Ovary (tissue), 7 donors: ENCODE measurements at regions not wholly inside any gene's neighbourhood (a gene's known extent, or its start where the extent isn't known, plus 50 kb on each side); places are given as distances from the start of the nearest gene placed in this dataset.

Experiments used
- DNase-seq, 5 donors: peaks; one replicate each; pipeline ENCODE4 v3.0.0-alpha.2; 2019 to 2020
- H3K27ac ChIP-seq, 2 donors: fragments of 200-600 bp; one replicate each; pipeline versions ENCODE4 v1.5.1 to v1.8.0; 2019 to 2022
- H3K27me3 ChIP-seq: fragments of 200-600 bp; one replicate; pipeline ENCODE4 v1.8.0; 2022
- H3K36me3 ChIP-seq: fragments of 200-600 bp; sonication (generic); one replicate; pipeline ENCODE4 v1.5.1; 2019
- H3K4me1 ChIP-seq: one replicate; pipeline ENCODE4 v1.8.1; 2013; ENCODE audit warnings: mild to moderate bottlenecking, moderate library complexity; ENCODE audit not compliant: insufficient read depth
- H3K4me3 ChIP-seq: fragments of 200-600 bp; sonication (generic); one replicate; pipeline ENCODE4 v1.5.1; 2017
- H3K9me3 ChIP-seq, 2 donors: fragments of 200-600 bp in 1 of 2; sonication (generic) in 1 of 2; one replicate each; pipeline versions ENCODE4 v1.5.1 to v1.8.1; 2013 to 2019; ENCODE audit warnings: mild to moderate bottlenecking in 1 of 2, moderate library complexity in 1 of 2
- EP300 ChIP-seq: sonication (generic); formaldehyde crosslinking; IDR thresholded peaks from one replicate; pipeline ENCODE4 v1.6.1; 2017; ENCODE audit warnings: antibody characterized with exemption
- POLR2A ChIP-seq: fragments of 450-650 bp; IDR thresholded peaks from one replicate; pipeline ENCODE4 v1.6.1; 2017; ENCODE audit warnings: antibody characterized with exemption, mild to moderate bottlenecking, moderate library complexity
- WGBS, 3 donors: extraction: QIAGEN DNeasy Blood & Tissue Kit in 1 of 3; methylation state at CpG; one replicate each; pipeline versions ENCODE4 v1.1.5 to v1.1.7; 2013 to 2017; 5-methylcytosine and 5-hydroxymethylcytosine counted together
- intact Hi-C, 4 donors: fragments of 100-400 bp; cut with DNase I; formaldehyde crosslinking; loops; one replicate each; pipeline versions ENCODE4 v1.11.0 to v1.15.1; 2022 to 2023
- TF ChIP-seq, protein P1 (sequence below), 3 donors: fragments of 450-650 bp in 2 of 3; fragments of 200-600 bp in 1 of 3; IDR thresholded peaks; one replicate each; pipeline versions ENCODE4 v1.5.1 to v1.8.0; 2016 to 2022; ENCODE audit warnings: antibody characterized with exemption in 3 of 3, mild to moderate bottlenecking in 1 of 3
- donor health status: DM: no; HTN: no; CAD: no; lungs with moderate emphysema.
- donor health status: DM: no; HTN: no; CAD: no.
- donor health status: Bipolar disorder and iron deficiency.
- donor health status: DM: no; HTN: no; CAD: no.
- donor health status: DM: yes; HTN: yes; CAD: no.

DNA sequence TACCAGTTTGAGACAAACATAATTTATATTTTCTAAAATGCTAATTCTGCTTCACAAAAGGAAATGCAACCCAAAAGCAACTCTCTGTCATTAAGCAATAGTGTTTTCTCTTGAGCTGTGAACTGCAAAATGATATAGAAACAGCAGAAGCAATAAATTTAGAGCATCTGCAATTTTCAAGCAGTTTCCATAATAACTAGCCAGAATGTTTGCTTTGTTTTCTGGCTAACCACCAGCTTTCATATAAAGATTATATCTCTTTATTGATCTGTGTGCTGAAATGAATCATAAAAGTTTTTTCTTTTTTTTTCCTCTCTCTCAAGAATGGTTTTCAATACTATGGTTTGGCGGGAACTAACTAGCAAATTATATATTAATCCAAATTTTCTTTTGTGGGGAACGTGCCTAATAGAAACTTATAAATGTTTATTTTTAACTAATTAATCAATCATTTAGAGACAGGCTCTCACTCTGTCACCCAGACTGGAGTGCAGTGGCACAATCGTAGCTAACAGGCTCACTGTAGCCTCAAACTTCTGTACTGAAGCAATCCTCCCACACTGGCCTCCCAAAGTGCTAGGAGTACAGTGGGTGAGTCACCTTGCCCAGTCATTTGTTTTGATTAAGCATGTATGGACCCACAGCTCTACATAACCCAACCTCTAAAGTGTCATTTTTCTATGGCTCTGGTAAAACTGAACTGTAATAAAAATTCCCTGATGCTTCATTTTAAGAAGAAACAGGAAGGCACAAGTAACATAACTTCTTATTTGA lies 830.1 kb upstream of the MGAT4C start:
- intact Hi-C loops = no loop called here
- DNase-seq = no peak
- 74 to 85% (median 82%) methylated on average over 3 of the region's 3 CpGs for WGBS, 3 donors

DNA sequence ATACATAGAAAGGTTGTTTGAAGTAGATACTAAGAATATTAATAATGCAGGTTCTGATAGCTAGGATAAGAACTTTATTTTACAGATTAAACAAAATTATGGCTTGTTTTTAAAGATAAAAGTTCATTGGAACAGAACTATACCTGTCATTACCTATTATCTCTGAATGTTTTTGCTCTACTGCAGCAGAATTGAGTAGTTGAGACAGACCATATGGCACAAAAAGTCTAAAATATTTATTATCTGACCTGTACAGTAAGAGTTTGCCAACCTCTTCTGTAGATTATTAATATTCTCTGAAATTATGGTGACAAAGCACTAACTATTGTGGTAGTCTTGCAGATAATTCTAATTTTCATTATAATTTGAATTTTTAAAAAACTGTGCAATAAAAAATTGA lies 829.1 kb upstream of the MGAT4C start:
- TF ChIP-seq, protein P1, sequence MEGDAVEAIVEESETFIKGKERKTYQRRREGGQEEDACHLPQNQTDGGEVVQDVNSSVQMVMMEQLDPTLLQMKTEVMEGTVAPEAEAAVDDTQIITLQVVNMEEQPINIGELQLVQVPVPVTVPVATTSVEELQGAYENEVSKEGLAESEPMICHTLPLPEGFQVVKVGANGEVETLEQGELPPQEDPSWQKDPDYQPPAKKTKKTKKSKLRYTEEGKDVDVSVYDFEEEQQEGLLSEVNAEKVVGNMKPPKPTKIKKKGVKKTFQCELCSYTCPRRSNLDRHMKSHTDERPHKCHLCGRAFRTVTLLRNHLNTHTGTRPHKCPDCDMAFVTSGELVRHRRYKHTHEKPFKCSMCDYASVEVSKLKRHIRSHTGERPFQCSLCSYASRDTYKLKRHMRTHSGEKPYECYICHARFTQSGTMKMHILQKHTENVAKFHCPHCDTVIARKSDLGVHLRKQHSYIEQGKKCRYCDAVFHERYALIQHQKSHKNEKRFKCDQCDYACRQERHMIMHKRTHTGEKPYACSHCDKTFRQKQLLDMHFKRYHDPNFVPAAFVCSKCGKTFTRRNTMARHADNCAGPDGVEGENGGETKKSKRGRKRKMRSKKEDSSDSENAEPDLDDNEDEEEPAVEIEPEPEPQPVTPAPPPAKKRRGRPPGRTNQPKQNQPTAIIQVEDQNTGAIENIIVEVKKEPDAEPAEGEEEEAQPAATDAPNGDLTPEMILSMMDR (IDR thresholded peaks at IDR 0.05) = no peak
- TF ChIP-seq POLR2A = no peak
- no peak for TF ChIP-seq EP300
- intact Hi-C loops = no loop called here
- DNase-seq = no peak

More for the DNA sequence above, 830.1 kb upstream of the MGAT4C start:
- Histone ChIP-seq H3K27ac (no peak overlapping the region), H3K4me1 (no peaks in the 10 kb centered on the region), H3K36me3 (no peaks in the 10 kb centered on the region), H3K9me3 (no peaks in the 10 kb centered on the region), H3K27me3 (no peaks in the 10 kb centered on the region), H3K4me3 (no peak overlapping the region)
- no peak for TF ChIP-seq POLR2A
- TF ChIP-seq EP300 = no peak
- TF ChIP-seq, protein P1 (IDR thresholded peaks at IDR 0.05) = no peak

DNA sequence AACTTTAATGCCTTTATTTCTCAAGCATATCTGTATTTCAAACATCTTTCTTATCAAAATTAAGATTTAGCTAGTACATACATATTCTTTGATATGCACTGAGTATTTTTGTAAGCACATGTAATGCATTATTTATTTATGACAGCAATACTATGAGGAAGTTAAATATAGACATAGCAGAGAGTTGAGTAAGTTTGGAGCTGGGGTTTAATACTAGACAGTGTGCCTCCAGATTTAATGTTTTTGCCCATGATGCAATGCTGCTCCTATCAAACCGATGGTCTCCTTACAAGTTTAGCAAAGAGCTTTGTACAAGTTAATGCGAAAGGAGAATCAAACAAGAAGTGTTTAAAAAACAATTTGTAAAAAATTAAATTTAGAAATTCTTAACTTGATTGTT lies 826.6 kb upstream of the MGAT4C start:
- no peak for DNase-seq
- TF ChIP-seq, protein P1 (IDR thresholded peaks at IDR 0.05) = no peak
- TF ChIP-seq POLR2A (no peak), EP300 (no peak)
- Histone ChIP-seq H3K9me3 (no peaks in the 10 kb centered on the region), H3K4me1 (no peaks in the 10 kb centered on the region), H3K4me3 (no peak overlapping the region), H3K27me3 (no peaks in the 10 kb centered on the region), H3K36me3 (no peaks in the 10 kb centered on the region), H3K27ac (no peak overlapping the region)
- 88 to 90% (median 88%) methylated on average over 2 of the region's 2 CpGs for WGBS, 3 donors
- intact Hi-C loops = no loop called here

More for the DNA sequence above, 829.1 kb upstream of the MGAT4C start:
- Histone ChIP-seq H3K27ac (no peak overlapping the region), H3K4me3 (no peak overlapping the region), H3K4me1 (no peaks in the 10 kb centered on the region), H3K9me3 (no peaks in the 10 kb centered on the region), H3K27me3 (no peaks in the 10 kb centered on the region), H3K36me3 (no peaks in the 10 kb centered on the region)

DNA sequence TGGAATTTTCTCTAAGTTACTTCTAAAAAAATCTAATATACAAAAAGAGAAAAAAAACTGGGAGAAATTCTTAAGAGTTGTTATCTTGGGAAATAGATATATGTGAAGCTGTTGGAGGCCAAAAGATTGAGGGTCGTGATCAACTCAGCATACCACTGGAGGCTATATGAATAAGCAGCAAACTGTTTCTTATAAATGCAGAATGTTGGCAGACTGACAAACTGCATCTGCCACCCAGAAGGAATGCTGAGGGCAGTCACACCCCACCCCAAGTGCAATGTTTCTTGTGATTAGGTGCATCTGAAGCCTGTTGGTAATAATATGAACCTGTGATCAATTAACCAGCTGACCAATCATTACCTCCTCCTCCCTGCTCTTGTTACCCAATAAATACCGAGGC lies 818.6 kb upstream of the MGAT4C start:
- Histone ChIP-seq H3K27ac (no peak overlapping the region), H3K4me1 (no peaks in the 10 kb centered on the region), H3K4me3 (no peak overlapping the region), H3K9me3 (no peaks in the 10 kb centered on the region), H3K36me3 (no peaks in the 10 kb centered on the region), H3K27me3 (no peaks in the 10 kb centered on the region)
- intact Hi-C loops = no loop called here
- DNase-seq = no peak
- TF ChIP-seq POLR2A = no peak
- no peak for TF ChIP-seq EP300
- TF ChIP-seq, protein P1 (IDR thresholded peaks at IDR 0.05) = no peak
- 87 to 90% (median 87%) methylated on average over 2 of the region's 2 CpGs for WGBS, 3 donors
